ENCODE measurements at regions not wholly inside any gene's neighbourhood (a gene's known extent, or its start where the extent isn't known, plus 50 kb on each side); places are given as distances from the start of the nearest gene placed in this dataset.

- TF ChIP-seq GATA2 (IDR thresholded peaks at IDR 0.05; ENCODE audit: low read depth, low read length) = no peak
- TF ChIP-seq GATA3 (IDR thresholded peaks at IDR 0.05; ENCODE audit: low read depth, low read length) = no peak
Measured at GRCh38 chr9:78510035-78510434, 213.1 kb downstream of the PSAT1 start.

GRCh38 chr9:78515108-78515507 is 218.2 kb downstream of the PSAT1 start:
- no peak for TF ChIP-seq GATA2 (IDR thresholded peaks at IDR 0.05; ENCODE audit: low read depth, low read length)
- no peak for TF ChIP-seq GATA3 (IDR thresholded peaks at IDR 0.05; ENCODE audit: low read depth, low read length)

GRCh38 chr9:78519786-78520185 is 222.9 kb downstream of the PSAT1 start:
- no peak for TF ChIP-seq GATA3 (IDR thresholded peaks at IDR 0.05; ENCODE audit: low read depth, low read length)
- no peak for TF ChIP-seq GATA2 (IDR thresholded peaks at IDR 0.05; ENCODE audit: low read depth, low read length)

GRCh38 chr9:78521680-78522079 is 224.8 kb downstream of the PSAT1 start:
- TF ChIP-seq GATA2 (IDR thresholded peaks at IDR 0.05; ENCODE audit: low read depth, low read length) = no peak
- TF ChIP-seq GATA3 (IDR thresholded peaks at IDR 0.05; ENCODE audit: low read depth, low read length) = no peak

- no peak for TF ChIP-seq GATA2 (IDR thresholded peaks at IDR 0.05; ENCODE audit: low read depth, low read length)
- TF ChIP-seq GATA3 (IDR thresholded peaks at IDR 0.05; ENCODE audit: low read depth, low read length) = no peak
Measured at GRCh38 chr9:78525986-78526560, 229.1 kb downstream of the PSAT1 start.

GRCh38 chr9:78533500-78533899 is 236.6 kb downstream of the PSAT1 start:
- TF ChIP-seq GATA2 (IDR thresholded peaks at IDR 0.05; ENCODE audit: low read depth, low read length) (no peak), GATA3 (IDR thresholded peaks at IDR 0.05; ENCODE audit: low read depth, low read length) (no peak)

- TF ChIP-seq GATA2 (IDR thresholded peaks at IDR 0.05; ENCODE audit: low read depth, low read length) (no peak), GATA3 (IDR thresholded peaks at IDR 0.05; ENCODE audit: low read depth, low read length) (no peak)
Measured at GRCh38 chr9:78539188-78539587, 242.3 kb downstream of the PSAT1 start.

GRCh38 chr9:78539904-78540303 is 243.0 kb downstream of the PSAT1 start:
- TF ChIP-seq GATA3 (IDR thresholded peaks at IDR 0.05; ENCODE audit: low read depth, low read length) = no peak
- no peak for TF ChIP-seq GATA2 (IDR thresholded peaks at IDR 0.05; ENCODE audit: low read depth, low read length)

- TF ChIP-seq GATA3 (IDR thresholded peaks at IDR 0.05; ENCODE audit: low read depth, low read length) = no peak
- TF ChIP-seq GATA2 (IDR thresholded peaks at IDR 0.05; ENCODE audit: low read depth, low read length) = no peak
Measured at GRCh38 chr9:78541868-78542443, 245.0 kb downstream of the PSAT1 start.

- TF ChIP-seq GATA2 (IDR thresholded peaks at IDR 0.05; ENCODE audit: low read depth, low read length) (no peak), GATA3 (IDR thresholded peaks at IDR 0.05; ENCODE audit: low read depth, low read length) (no peak)
Measured at GRCh38 chr9:78542491-78543181, 245.7 kb downstream of the PSAT1 start.

- TF ChIP-seq GATA2 (IDR thresholded peaks at IDR 0.05; ENCODE audit: low read depth, low read length) (no peak), GATA3 (IDR thresholded peaks at IDR 0.05; ENCODE audit: low read depth, low read length) (no peak)
Measured at GRCh38 chr9:78543353-78543752, 246.4 kb downstream of the PSAT1 start.

- TF ChIP-seq GATA3 (IDR thresholded peaks at IDR 0.05; ENCODE audit: low read depth, low read length) = no peak
- TF ChIP-seq GATA2 (IDR thresholded peaks at IDR 0.05; ENCODE audit: low read depth, low read length) = no peak
Measured at GRCh38 chr9:78544230-78544629, 247.3 kb downstream of the PSAT1 start.

GRCh38 chr9:78547831-78548230 is 250.9 kb downstream of the PSAT1 start:
- TF ChIP-seq GATA3 (IDR thresholded peaks at IDR 0.05; ENCODE audit: low read depth, low read length) (no peak), GATA2 (IDR thresholded peaks at IDR 0.05; ENCODE audit: low read depth, low read length) (no peak)

GRCh38 chr9:78548670-78549069 is 251.7 kb downstream of the PSAT1 start:
- no peak for TF ChIP-seq GATA3 (IDR thresholded peaks at IDR 0.05; ENCODE audit: low read depth, low read length)
- no peak for TF ChIP-seq GATA2 (IDR thresholded peaks at IDR 0.05; ENCODE audit: low read depth, low read length)

GRCh38 chr9:78549711-78550110 is 252.8 kb downstream of the PSAT1 start:
- no peak for TF ChIP-seq GATA3 (IDR thresholded peaks at IDR 0.05; ENCODE audit: low read depth, low read length)
- no peak for TF ChIP-seq GATA2 (IDR thresholded peaks at IDR 0.05; ENCODE audit: low read depth, low read length)

All from SH-SY5Y (cell line).